ENCODE measurements at regions not wholly inside any gene's neighbourhood (a gene's known extent, or its start where the extent isn't known, plus 50 kb on each side); places are given as distances from the start of the nearest gene placed in this dataset.

DNA sequence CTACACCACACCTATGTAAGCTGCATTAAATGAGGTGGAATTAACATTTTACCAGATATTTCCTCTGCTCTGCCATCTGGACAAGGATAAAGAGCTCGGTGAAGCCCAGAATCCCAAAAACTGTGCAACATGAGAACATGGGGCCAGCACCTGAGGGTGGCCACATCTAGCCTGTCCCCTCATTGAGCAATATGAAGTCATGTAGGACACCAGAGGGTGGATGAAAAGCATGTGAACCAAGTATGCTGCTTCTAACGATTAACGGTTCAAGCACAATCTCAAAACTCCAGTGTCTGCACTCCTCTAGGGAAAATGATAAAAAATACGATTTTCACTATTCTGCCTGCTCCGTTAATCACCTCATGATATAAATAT lies 545.8 kb downstream of the EBF1 start:
- DNase-seq (ENCODE audit: low read depth in 2 of 2): no peak

GRCh38 chr5:158553195-158553961 lies 546.3 kb downstream of the EBF1 start:
- no peak for DNase-seq (ENCODE audit: low read depth in 2 of 2)

DNA sequence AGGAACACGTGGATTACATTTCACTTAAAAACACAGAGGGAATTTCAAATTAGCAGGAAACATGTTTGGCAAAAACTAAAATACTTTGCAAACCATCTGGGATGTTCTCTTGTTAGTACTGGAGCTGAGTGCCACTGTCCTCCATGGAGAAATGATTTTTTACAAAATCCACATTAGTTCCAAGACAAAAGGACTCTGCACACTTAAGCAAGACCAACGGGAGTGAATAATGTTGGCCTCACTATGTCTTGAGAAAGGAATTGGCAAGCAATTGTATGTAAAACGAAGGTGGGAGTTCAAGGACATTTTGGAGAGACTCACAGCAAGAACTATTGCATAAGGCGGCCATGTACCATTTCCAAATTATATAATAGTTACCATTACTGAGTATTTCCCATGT lies 547.5 kb downstream of the EBF1 start:
- DNase-seq (ENCODE audit: low read depth in 2 of 2): no peak

DNA sequence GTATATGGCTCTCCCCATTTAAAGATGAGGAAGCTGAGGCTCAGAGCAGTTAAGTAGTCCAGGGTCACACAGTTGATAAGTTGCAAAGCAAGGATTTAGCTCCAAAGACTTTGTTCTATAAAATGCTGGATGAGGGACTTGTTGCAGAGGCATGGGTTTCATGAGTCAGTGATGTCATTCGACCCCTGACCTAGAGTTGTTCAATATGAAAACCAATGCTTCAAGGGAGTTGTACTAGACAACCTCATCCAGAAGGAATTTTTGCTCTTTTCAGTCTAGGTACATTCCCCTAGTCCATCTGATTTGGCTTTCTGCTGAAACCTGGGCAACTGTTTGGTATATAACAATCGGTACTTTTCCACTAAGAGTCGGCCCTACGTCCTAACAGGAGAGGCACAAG lies 550.4 kb downstream of the EBF1 start:
- DNase-seq (ENCODE audit: low read depth in 2 of 2): no peak

- DNase-seq (ENCODE audit: low read depth in 2 of 2): no peak
These were observed 553.0 kb downstream of the EBF1 start for GRCh38 chr5:158546748-158547147.

- DNase-seq (ENCODE audit: low read depth in 2 of 2): no peak
These were observed 553.7 kb downstream of the EBF1 start for GRCh38 chr5:158545949-158546530.

GRCh38 chr5:158544388-158545339 lies 555.1 kb downstream of the EBF1 start:
- no peak for DNase-seq (ENCODE audit: low read depth in 2 of 2)

- DNase-seq (ENCODE audit: low read depth in 2 of 2): no peak
These were observed 556.0 kb downstream of the EBF1 start for GRCh38 chr5:158543539-158544387.

- no peak for DNase-seq (ENCODE audit: low read depth in 2 of 2)
These were observed 558.0 kb downstream of the EBF1 start for GRCh38 chr5:158541536-158542297.

DNA sequence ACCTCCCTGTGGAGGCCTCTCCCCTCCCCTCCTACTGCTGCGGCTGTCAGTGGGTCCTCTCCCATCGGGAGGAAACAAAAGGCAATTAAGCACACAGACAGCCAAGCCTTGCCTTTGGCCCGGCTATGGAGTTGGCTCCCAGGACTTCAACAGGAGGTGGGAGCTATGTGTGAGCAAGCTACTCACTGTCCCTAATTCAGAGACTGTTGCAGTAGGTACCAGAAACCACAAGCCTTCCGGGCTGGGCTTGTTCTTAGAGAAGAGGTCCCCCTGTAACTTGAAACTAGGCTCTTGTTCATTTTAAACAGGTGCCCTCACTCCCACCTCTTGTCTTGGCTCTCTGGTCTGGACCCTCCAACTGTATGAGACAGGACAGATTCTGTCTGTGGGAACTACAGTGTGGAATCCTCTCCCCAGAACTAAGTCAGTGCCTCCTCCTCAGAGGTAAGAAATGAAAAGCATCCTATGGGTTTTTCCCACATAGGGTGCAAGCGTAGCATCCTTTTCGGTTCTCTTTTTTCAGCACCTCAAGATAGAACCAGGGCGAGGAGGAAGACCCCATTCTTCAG lies 561.1 kb downstream of the EBF1 start:
- DNase-seq (ENCODE audit: low read depth in 2 of 2): no peak

DNA sequence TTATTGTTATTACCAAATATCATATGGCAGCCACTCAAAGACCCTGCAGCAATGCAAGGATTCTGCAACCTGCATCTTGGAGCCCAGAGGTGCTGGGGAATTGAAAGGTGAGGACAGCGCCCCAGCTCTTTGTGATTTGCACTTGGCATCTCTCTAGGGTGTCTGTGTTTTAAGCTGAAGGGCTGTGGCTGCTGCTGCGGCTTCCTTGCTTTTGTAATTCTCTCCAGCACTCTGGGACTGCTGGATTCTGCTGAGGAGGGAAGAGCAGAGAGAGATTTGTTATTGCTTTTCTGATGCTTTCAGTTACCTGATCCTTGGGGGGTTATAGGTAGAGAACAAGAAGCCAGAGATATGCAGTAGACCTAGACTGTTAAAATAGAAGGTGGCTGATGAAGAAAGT lies 562.4 kb downstream of the EBF1 start:
- no peak for DNase-seq (ENCODE audit: low read depth in 2 of 2)

- DNase-seq (ENCODE audit: low read depth in 2 of 2): no peak
These were observed 565.5 kb downstream of the EBF1 start for GRCh38 chr5:158534203-158534602.

- DNase-seq (ENCODE audit: low read depth in 2 of 2): no peak
These were observed 567.0 kb downstream of the EBF1 start for GRCh38 chr5:158532739-158533138.

DNA sequence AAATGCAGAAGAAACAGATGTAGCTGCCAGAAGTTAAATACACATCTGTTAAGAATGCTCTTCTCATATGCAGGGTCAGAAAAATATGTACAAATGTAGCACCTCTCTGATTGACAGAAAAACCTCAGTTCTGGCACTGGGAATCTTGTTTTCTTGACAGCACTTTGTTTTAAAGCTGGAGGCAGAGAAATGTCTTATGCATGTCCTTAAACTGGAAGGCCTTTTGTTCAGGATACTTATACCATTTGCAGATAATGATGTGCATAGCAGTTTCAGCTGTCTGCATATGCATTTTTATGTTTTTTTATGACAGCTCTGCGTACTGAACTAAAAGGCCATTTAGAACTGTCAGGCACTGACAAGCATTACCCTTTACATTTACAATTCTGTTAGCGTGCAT lies 567.9 kb downstream of the EBF1 start:
- DNase-seq (ENCODE audit: low read depth in 2 of 2): no peak

GRCh38 chr5:158530115-158530514 lies 569.6 kb downstream of the EBF1 start:
- DNase-seq (ENCODE audit: low read depth in 2 of 2): no peak

DNA sequence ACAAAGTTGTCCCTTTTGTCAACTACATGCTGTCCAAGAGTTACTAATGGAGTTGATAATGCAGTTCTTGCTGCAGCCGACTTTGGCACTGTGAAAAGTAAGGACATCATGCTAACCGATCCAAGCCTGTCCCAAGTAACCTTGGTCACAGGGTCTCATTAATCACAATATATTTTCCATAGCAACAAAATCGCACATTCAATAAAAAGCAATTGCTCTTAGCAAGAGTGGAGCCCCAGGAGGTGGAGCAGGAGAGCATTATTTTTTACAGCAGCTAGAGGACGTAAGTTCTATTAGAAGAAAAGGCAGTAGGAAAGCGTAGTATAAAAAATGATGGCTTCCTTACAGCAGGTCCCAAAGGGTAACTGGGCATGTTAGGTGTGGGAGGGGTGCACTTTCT lies 570.3 kb downstream of the EBF1 start:
- no peak for DNase-seq (ENCODE audit: low read depth in 2 of 2)

- no peak for DNase-seq (ENCODE audit: low read depth in 2 of 2)
These were observed 574.1 kb downstream of the EBF1 start for GRCh38 chr5:158525663-158526062.

DNA sequence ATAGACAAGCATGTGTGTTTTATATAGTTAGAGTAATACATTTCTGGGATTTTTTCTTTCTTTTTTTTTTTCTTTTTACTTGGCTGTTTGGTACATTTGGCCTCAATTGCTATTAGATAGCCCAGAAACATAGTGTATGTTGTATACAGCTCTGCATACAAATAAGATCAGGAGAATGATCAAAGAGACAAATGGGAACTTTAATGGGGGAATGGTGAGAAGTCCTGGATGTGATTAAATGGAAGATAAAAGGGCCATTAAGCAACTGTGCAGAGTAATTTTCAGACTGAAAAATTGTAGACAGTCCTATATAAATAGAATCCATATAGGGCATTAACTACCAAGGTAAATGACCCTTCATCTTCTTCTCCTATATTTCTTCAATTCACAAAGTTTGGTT lies 575.6 kb downstream of the EBF1 start:
- no peak for DNase-seq (ENCODE audit: low read depth in 2 of 2)

DNA sequence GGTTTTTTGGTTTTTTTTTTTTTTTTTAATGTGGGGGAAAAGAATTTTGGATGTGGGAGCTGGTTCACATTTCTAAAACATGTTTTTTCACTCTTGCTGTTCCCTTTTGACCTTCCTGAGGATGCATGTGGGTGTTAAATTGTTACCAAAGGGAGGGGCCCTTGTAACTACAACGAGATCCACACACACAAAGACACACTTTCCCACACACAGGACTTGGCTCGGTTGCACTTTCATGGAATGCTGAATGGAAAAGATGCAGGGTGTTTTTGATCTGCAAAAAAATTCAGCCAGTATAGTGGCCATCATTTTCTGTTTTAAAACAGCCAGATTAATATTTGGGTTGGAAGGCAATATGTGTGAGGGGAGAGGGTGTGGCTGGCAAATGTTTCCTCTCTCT lies 576.9 kb downstream of the EBF1 start:
- DNase-seq (ENCODE audit: low read depth in 2 of 2): no peak

DNA sequence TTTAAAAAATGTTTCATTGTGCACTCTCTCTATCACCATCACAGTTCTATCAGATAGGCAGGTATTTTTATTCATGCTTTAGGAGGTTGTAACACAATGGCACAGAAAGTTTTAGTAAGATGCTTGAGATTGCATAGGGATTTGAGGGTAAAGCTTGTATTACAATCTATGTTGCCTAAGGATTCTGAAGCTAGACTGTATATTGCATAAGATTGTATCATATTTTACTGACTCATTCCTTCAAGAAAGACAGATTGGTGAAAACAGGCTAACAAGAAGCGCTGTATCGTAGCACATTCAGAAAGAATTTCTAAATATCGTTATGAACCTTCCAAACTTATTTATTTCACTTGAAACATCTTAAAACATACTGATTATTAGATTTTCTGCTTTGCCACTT lies 577.7 kb downstream of the EBF1 start:
- no peak for DNase-seq (ENCODE audit: low read depth in 2 of 2)

Measured in stimulated activated CD8-positive, alpha-beta memory T cell treated with anti-CD3 and anti-CD28 coated beads, Interleukin-7, amount 100 ng/mL, for 4 hours (primary cell).